SH-SY5Y (cell line): ENCODE measurements at regions not wholly inside any gene's neighbourhood (a gene's known extent, or its start where the extent isn't known, plus 50 kb on each side); places are given as distances from the start of the nearest gene placed in this dataset.

Experiments
- GATA2 ChIP-seq: IDR thresholded peaks from 2 replicates; pipeline ENCODE4 v1.6.1; 2011; ENCODE audit warnings: mild to moderate bottlenecking, low read depth, low read length
- GATA3 ChIP-seq: IDR thresholded peaks from 2 replicates; pipeline ENCODE4 v1.6.1; 2011; ENCODE audit warnings: low read depth, mild to moderate bottlenecking, low read length, moderate library complexity

DNA sequence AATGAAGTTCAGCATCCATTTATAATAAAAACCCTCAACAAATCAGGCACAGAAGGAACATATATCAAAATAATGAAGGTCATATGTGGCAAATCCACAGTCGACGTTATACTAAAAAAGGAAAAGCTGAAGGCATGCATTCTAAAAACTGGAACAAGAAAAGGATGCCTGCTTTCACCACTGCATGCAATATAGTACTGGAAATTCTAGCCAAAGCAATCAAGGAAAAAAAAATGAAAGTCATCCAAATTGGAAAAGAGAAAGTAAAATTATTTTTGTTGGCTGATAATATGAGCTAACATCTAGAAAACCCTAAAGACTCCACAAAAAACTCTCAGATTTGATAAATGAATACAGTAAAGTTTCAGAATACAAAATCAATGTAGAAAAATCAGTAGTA, 1123.2 kb downstream of the TBL1XR1 start:
- no peak for TF ChIP-seq GATA2
- no peak for TF ChIP-seq GATA3
